Testis (tissue), 2 donors: ENCODE measurements at regions not wholly inside any gene's neighbourhood (a gene's known extent, or its start where the extent isn't known, plus 50 kb on each side); places are given as distances from the start of the nearest gene placed in this dataset.

Source experiments
- DNase-seq: peaks from one replicate; pipeline ENCODE4 v3.0.0-alpha.2; 2019
- H3K27ac ChIP-seq, 2 donors: fragments of 200-600 bp; sonication (generic); one replicate each; pipeline ENCODE4 v1.5.1; 2019
- H3K27me3 ChIP-seq: fragments of 200-600 bp; sonication (generic); one replicate; pipeline ENCODE4 v1.5.1; 2019
- H3K36me3 ChIP-seq: fragments of 200-600 bp; sonication (generic); one replicate; pipeline ENCODE4 v1.5.1; 2017; ENCODE audit warnings: low read depth; ENCODE audit errors: missing control alignments
- H3K4me1 ChIP-seq: fragments of 200-600 bp; sonication (generic); one replicate; pipeline ENCODE4 v1.5.1; 2019
- H3K4me3 ChIP-seq, 2 donors: fragments of 200-600 bp; sonication (generic); one replicate each; pipeline ENCODE4 v1.5.1; 2017 to 2019
- H3K9me3 ChIP-seq: fragments of 200-600 bp; sonication (generic); one replicate; pipeline ENCODE4 v1.5.1; 2017
- CTCF ChIP-seq, 3 experiments: fragments of 450-650 bp in 2 of 3; fragments of 200-600 bp in 1 of 3; sonication (generic) in 1 of 3; IDR thresholded peaks; one replicate each; pipeline ENCODE4 v1.5.1; 2016 to 2019; ENCODE audit warnings: antibody characterized with exemption in 3 of 3, mild to moderate bottlenecking in 2 of 3, moderate library complexity in 1 of 3
- POLR2A ChIP-seq: fragments of 450-650 bp; IDR thresholded peaks from one replicate; pipeline ENCODE4 v1.6.1; 2017; ENCODE audit warnings: antibody characterized with exemption, mild to moderate bottlenecking, moderate library complexity
- WGBS, 2 donors: methylation state at CpG; one replicate each; pipeline ENCODE4 v1.1.5; 2018; 5-methylcytosine and 5-hydroxymethylcytosine counted together
- intact Hi-C: fragments of 100-400 bp; cut with DNase I; formaldehyde crosslinking; loops from one replicate; pipeline ENCODE4 v1.15.1; 2023; ENCODE audit warnings: low total_unique reads

- H3K4me1 ChIP-seq, result no peaks in the 10 kb centered on the region
- H3K27me3 ChIP-seq, result no peaks in the 10 kb centered on the region
- H3K4me3 ChIP-seq, result no peak overlapping the region
- DNase-seq, result no peak
- no peaks in the 10 kb centered on the region for H3K36me3 ChIP-seq
- 75 to 78% methylated on average over 6 of the region's 6 CpGs for WGBS, 2 donors
- H3K9me3 ChIP-seq, result no peaks in the 10 kb centered on the region
- intact Hi-C loops, result no loop called here
- TF ChIP-seq CTCF (IDR thresholded peaks at IDR 0.05) (no peak), POLR2A (no peak)
- H3K27ac ChIP-seq, result no peak overlapping the region
Measured at GRCh38 chr5:35294017-35294416, 63.7 kb upstream of the PRLR start.

GRCh38 chr5:35285435-35285834, 55.1 kb upstream of the PRLR start:
- Histone ChIP-seq H3K36me3 (no peaks in the 10 kb centered on the region), H3K27ac (no peak overlapping the region), H3K4me1 (no peaks in the 10 kb centered on the region), H3K4me3 (no peak overlapping the region), H3K9me3 (no peaks in the 10 kb centered on the region), H3K27me3 (no peaks in the 10 kb centered on the region)
- WGBS, 2 donors, result 71 to 74% methylated on average over 3 of the region's 3 CpGs
- intact Hi-C loops, result no loop called here
- no peak for DNase-seq
- no peak for TF ChIP-seq CTCF (IDR thresholded peaks at IDR 0.05)
- no peak for TF ChIP-seq POLR2A

- intact Hi-C loops, result no loop called here
- no peak for TF ChIP-seq CTCF (IDR thresholded peaks at IDR 0.05)
- Histone ChIP-seq H3K36me3 (no peaks in the 10 kb centered on the region), H3K27me3 (no peaks in the 10 kb centered on the region), H3K4me1 (no peaks in the 10 kb centered on the region), H3K4me3 (no peak overlapping the region), H3K27ac (no peak overlapping the region), H3K9me3 (no peaks in the 10 kb centered on the region)
- 49 to 60% methylated on average over 1 of the region's 1 CpG for WGBS, 2 donors
- no peak for DNase-seq
Measured at GRCh38 chr5:35285011-35285410, 54.7 kb upstream of the PRLR start.

- Histone ChIP-seq H3K4me1 (no peaks in the 10 kb centered on the region), H3K36me3 (no peaks in the 10 kb centered on the region), H3K9me3 (no peaks in the 10 kb centered on the region), H3K4me3 (no peak overlapping the region), H3K27ac (no peak overlapping the region), H3K27me3 (no peaks in the 10 kb centered on the region)
- DNase-seq, result no peak
- TF ChIP-seq CTCF (IDR thresholded peaks at IDR 0.05), result no peak
- no peak for TF ChIP-seq POLR2A
- intact Hi-C loops, result no loop called here
Measured at GRCh38 chr5:35284364-35284763, 54.1 kb upstream of the PRLR start.

GRCh38 chr5:35282810-35283209, 52.5 kb upstream of the PRLR start:
- Histone ChIP-seq H3K9me3 (no peaks in the 10 kb centered on the region), H3K27ac (no peak overlapping the region), H3K4me1 (no peaks in the 10 kb centered on the region), H3K4me3 (no peak overlapping the region), H3K36me3 (no peaks in the 10 kb centered on the region), H3K27me3 (no peaks in the 10 kb centered on the region)
- WGBS, 2 donors, result 53 to 68% methylated on average over 1 of the region's 1 CpG
- TF ChIP-seq CTCF (IDR thresholded peaks at IDR 0.05), result no peak
- TF ChIP-seq POLR2A, result no peak
- intact Hi-C loops, result no loop called here
- DNase-seq, result no peak
